22Rv1 (cell line): ENCODE measurements at regions not wholly inside any gene's neighbourhood (a gene's known extent, or its start where the extent isn't known, plus 50 kb on each side); places are given as distances from the start of the nearest gene placed in this dataset.

Source experiments
- CTCF ChIP-seq: fragments of 450-650 bp; IDR thresholded peaks from 2 replicates; pipeline ENCODE4 v1.5.1; 2017; ENCODE audit warnings: mild to moderate bottlenecking
- ZFX ChIP-seq: fragments of 450-650 bp; IDR thresholded peaks from 2 replicates; pipeline ENCODE4 v1.6.1; 2017; ENCODE audit warnings: antibody characterized with exemption, borderline replicate concordance

DNA sequence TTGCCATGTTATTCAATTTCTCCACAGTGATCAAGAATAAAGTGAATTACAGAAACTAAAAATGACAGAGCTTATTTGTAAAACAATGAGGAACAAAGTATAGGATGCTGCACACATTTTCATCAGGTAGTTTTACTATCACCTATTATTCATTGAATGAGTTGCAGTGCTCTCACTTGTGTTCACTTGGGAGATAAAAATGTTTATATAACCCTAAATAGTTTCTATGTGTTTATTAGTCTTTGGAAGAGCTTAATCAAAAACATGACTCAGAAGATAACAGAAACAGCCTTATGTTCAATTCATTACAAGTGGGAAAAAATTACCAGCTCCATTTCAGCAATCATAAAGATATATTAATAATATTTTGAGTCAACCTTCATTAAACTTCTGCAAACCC is 796.2 kb downstream of the SLITRK1 start:
- no peak for TF ChIP-seq CTCF
- no peak for TF ChIP-seq ZFX
